Ishikawa (cell line): ENCODE measurements at regions not wholly inside any gene's neighbourhood (a gene's known extent, or its start where the extent isn't known, plus 50 kb on each side); places are given as distances from the start of the nearest gene placed in this dataset.

ENCODE experiments used
- FOXM1 ChIP-seq: IDR thresholded peaks from 2 replicates; pipeline ENCODE4 v1.6.1; 2012; ENCODE audit warnings: low read depth, borderline replicate concordance
- YY1 ChIP-seq: IDR thresholded peaks from 2 replicates; pipeline ENCODE4 v1.6.1; 2012; ENCODE audit warnings: low read depth

- no peak for TF ChIP-seq YY1
- TF ChIP-seq FOXM1 = no peak
Observed at GRCh38 chr6:140036196-140036595, 661.7 kb upstream of the CITED2 start.
